ENCODE measurements at regions not wholly inside any gene's neighbourhood (a gene's known extent, or its start where the extent isn't known, plus 50 kb on each side); places are given as distances from the start of the nearest gene placed in this dataset.

- no peak for TF ChIP-seq CTCF (conservative IDR thresholded peaks at IDR 0.05)
Observed at GRCh38 chrX:20571611-20572010, 304.9 kb upstream of the RPS6KA3 start.

GRCh38 chrX:20567108-20567507 lies 300.4 kb upstream of the RPS6KA3 start:
- no peak for TF ChIP-seq CTCF (conservative IDR thresholded peaks at IDR 0.05)
- H3K27ac ChIP-seq, result no peak overlapping the region

More at GRCh38 chrX:20571611-20572010, 304.9 kb upstream of the RPS6KA3 start:
- H3K27ac ChIP-seq, result no peak overlapping the region

- TF ChIP-seq CTCF (conservative IDR thresholded peaks at IDR 0.05), result no peak
- no peak overlapping the region for H3K27ac ChIP-seq
Observed at GRCh38 chrX:20547611-20548051, 280.9 kb upstream of the RPS6KA3 start.

- no peak overlapping the region for H3K27ac ChIP-seq
- no peak for TF ChIP-seq CTCF (conservative IDR thresholded peaks at IDR 0.05)
Observed at GRCh38 chrX:20545538-20545937, 278.8 kb upstream of the RPS6KA3 start.

- TF ChIP-seq CTCF (conservative IDR thresholded peaks at IDR 0.05), result no peak
- H3K27ac ChIP-seq, result no peak overlapping the region
Observed at GRCh38 chrX:20542072-20542471, 275.4 kb upstream of the RPS6KA3 start.

- no peak overlapping the region for H3K27ac ChIP-seq
- TF ChIP-seq CTCF (conservative IDR thresholded peaks at IDR 0.05), result no peak
Observed at GRCh38 chrX:20538974-20539373, 272.3 kb upstream of the RPS6KA3 start.

- TF ChIP-seq CTCF (conservative IDR thresholded peaks at IDR 0.05), result no peak
- no peak overlapping the region for H3K27ac ChIP-seq
Observed at GRCh38 chrX:20531667-20532066, 265.0 kb upstream of the RPS6KA3 start.

Measured in VCaP (cell line).